HG03571 (cell line): ENCODE measurements at regions not wholly inside any gene's neighbourhood (a gene's known extent, or its start where the extent isn't known, plus 50 kb on each side); places are given as distances from the start of the nearest gene placed in this dataset.

Source experiments
- ATAC-seq: cut with Tn5 transposase; IDR thresholded peaks from one replicate; pipeline ENCODE4 v1.9.1; 2021; ENCODE audit not compliant: unreplicated experiment

DNA sequence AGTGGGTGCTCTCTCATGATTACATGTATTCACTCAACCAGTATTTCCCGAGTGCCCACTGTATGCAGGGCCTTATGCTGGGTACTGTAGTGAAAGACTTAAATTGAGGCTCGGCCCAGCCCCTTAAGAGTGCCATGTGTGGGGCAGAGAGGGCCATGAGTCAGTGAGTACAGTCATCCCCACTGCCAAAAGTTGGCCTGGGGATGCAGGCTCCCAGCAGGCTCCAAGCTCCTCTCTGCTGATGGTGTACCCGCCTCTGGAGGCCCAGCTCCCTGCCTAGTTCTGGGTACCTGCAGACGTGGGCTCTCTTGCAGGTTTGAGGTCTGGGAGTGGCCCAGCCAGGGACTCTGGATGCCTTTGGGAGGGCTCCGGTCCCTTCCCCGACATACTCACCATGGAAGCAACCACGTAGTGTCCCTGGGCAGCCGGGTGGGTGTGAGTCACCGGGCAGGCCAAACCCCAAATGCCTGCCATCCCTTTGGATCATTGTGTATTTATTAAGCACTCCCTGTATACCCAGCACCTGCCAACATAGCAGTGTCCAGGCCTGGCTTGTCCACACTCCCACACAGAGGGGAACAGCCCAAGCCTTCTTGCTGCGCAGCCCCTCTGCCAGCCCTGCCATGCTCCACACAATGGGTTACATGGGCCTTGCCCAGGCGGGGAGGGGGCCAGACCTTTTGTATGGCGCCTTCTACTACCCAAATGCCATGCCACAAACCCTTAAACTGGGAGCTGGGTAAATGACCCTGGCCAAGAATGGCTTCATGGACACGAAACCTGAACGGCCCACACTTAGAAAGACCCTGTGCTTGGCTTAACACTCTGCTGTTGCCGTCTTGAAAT, 153.6 kb downstream of the VEGFA start:
- no peak for ATAC-seq

DNA sequence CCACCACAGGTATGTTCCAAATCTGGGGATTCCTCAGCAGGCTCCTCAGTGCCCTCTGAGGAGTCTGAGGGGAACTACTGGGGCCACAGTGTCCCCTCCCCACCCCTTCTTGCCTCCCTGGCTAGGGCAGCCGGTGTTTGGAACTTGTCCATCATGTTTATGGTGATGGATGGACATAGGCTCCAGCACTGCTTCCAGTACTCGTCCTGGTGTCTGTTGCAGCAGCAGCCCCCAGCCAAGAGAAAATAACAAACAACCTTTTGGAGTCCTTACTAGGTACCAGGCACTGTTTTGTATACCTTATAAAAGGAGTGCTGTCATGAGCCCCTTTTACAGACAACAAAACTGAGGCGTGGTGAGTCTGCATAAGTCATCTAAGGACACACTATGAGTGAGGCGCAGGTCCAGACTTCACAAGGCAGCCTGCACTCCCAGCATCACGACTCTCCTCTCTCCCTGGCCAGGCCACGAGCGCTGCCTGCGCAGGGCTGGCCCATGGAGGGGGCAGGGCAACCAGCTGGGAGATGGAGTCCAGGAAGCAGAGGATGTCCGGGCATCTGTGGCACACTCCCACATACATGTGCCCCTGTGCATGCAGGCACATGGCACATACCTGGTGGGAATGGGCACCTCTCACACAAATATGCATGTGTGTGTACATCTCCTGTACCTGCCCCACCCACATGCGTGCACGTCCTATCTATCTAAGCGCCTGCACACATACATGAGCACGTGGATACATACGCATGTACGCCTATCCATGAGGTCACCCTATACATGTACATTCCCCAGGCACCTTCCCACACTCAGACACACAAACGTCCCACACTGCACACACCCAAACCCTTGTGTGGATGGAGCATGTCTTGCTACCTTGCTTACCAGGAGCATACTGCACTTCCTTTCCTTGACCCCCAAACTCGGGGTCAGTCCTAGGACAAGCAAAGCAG, 152.7 kb downstream of the VEGFA start:
- no peak for ATAC-seq

DNA sequence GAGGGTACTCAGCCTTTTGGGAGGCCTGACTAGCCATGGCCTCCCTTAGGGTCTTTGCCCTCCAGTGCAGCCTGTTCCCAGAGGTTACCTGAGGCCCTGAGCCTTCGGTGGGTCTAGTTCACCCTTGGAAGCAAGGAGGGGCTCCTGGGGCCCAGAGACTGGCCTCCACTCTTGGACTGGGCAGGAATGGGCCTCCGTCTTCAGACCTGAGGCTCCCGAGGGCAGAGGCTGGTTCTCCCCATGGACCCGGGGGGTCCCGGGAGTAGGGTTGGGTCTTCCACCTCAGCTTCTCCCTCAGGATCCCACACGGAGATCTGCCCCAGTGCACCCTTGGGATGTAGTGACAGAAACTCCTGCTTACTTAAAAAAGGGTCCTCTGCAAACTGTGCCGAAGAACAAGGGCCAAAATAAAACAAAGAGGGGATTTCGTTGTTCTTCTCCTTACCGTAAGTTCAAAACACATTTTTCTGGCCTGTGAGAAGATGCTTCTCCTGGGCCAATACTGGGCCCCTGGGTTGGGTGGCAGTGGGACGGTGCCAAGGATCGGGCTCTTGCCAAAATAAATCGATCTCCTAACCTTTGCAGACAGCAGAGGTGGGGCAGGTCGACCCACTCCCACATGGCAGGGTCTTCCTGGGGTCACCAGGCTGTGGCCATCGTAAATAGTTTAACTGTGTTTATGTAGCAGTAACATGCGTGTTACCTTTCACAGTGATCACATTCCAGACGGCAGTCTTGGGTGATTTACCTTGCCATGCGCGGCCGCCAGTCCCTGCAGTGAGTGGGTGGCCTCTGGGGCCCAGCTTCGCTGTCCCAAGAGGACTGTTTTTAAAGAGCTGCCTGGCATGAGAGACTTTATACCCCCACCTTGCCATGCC, 151.8 kb downstream of the VEGFA start:
- ATAC-seq, result no peak

DNA sequence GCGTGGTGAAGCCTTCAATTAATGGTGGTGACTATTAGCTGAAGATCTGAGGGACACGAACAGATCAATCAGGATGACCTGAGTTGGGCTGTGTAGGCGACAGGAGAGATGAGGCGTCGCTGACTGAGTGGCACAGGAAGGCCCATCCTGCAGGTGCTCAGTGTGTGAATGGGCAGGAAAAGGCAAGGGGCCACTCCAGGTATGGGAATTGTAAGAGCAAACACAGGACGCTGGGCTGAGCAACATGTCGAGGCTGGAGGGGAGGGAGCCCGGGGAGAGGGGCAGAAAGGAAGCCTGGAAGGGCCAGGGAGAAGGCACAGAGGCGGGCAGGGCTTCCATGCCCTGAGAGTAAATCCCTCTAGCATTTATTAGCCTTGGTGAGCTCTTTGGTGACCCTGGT, 151.0 kb downstream of the VEGFA start:
- ATAC-seq, result no peak

DNA sequence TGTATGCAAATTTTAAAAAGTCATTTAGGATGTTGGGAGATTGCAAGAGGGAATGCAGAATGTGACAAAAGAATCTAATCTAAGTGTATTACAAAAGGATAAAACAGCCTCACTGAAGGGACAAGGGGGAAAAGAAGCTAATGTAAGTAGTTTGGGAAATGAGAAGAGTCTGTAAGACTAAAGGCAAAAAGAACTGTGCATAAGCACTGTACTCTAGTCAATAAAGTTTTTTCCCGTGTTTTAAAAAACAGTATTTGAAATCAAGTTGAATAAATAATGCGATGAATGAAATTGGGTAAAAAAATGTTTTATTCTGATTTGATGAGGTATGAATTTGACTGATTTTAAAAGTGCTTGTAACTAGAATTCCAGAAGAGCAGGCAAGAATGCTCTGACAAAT, 149.8 kb downstream of the VEGFA start:
- no peak for ATAC-seq

DNA sequence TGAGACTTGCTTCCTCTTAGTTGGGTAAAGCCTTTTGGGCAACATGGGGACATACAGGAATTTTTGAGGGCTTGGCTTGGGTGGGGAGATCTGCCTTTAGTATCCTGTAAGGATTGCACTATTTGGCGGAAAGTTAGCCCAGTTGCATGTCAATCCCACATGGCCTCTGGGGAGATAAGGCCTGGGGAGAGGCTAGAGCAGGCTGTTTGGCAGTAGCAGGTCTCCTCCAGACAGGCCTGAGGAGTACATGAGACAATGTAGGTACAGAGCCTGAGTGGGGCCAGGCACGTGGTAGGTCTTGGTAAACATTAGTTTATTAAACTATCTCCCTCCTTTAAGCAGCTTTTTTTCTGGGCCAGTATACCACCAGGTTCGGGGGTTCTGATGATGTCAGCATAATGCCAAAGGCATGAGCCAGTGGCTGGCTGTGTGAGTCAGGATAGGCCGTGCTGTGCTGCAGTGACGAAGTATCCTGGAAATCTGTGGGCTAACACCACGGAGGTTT, 147.9 kb downstream of the VEGFA start:
- no peak for ATAC-seq

DNA sequence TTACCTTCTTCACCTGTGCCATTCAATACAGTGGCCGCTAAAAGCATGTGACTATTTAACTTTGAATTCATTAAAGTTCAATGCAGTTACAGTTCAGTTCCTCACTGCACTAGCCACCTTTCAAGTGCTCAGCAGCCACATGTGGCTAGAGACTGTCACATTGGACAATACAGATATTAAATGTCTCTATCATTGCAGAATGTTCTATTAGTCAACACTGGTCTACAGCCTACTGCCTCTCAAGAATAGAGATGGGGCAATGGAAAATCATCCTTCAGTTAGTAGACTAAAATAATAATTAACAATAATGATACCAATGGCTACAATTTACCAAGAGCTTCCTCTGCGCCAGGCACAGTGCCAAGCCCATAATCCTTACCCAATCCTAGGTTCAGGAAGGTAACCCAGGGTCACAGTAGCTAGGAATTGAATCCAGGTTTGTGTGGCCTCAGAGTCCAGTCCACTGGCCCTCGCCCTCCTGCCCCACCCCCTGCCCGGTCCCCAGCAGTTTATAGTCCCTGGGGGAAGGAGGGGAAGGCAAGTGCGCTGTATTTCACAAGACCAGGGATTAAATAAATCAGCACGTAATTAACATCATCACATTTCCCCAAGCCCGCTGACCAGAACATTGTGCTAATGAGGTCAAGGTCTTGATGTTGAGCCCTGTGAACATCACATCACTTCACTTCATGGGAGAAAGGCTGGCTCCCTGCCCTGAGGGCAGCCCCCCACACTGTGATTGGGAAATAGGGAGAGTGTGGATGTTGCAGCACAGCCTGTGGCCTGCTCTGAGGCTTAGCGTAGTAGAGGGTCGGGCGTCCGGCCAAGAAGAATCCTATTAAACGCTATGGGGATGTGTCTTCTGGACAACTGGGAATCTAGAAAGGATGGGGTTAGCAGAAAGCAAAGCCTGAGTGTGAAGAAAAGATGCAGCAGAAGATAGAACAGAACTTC, 147.2 kb downstream of the VEGFA start:
- ATAC-seq, result no peak

DNA sequence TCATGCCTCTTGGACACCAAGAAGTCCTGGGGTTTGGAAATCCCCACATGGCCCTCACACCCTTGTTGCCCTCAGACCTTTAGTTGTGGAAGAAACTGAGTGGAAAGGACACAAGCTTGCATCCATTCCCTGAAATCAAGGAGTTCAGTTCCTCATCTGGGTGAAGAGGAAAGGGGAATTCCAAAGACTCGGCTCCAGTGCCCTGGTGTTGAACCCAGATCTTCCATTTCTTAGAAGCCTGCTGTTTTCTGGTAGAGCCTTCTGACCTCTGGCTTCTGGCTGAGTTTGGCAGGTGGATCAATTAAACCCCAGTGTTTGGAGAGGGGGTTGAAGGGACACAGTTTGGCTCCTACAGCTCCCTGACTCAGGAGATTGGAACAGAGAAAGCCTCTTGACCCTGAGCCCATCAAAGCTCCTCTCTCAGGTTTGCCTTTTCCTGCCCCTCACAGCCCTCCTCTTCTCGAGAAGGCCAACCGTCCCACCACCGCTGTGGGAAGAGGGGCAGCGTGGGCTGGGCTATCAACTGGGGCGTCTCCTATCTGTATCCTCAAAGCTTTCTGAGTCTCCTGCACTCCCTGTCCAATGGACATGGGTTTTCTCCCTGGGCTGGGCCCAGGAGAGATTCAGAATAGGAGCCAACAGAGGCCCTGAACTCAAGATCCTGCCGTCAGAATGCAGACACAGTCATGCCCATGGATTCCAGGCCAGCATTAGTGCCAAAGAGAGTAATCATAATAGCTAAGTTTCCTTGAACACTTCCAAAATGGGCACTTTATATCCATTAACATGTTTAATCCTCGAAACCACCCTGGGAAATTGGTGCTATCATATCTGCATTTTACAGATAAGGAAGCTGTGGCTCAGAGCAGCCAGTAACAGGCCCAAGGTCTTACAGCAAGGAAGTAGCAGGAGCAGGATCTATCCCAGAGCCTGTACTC, 146.2 kb downstream of the VEGFA start:
- no peak for ATAC-seq

DNA sequence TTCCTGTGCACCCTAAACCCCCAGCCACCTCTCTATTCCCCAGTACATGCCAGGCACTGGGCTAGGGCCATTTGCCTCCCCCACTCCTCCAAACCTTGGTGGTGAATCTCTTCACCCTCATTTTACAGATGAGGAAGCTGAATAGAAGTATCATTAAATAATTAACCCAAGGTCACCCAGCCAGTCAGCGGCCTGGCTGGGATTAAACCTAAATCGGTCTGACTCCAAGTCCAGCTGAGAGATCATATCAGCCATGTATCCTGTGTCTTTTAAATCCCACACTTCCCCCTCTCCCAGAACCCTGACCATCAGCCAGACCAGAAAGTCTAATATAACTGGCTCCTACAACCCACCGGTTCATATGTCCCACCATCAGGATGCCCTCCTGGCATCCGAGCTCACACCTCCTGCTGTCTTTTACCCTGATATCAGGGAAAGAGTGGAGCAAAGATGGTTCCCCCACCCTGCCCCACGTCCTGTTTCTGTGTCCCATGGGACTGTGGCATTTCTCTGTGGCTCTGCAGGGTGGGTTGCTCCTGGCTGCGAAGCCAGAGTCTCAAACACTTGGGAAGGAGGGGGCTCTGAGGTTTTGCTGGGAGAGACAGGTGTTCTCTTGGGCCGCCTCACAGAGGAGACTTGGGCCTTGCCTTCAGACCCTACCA, 145.3 kb downstream of the VEGFA start:
- ATAC-seq, result no peak

DNA sequence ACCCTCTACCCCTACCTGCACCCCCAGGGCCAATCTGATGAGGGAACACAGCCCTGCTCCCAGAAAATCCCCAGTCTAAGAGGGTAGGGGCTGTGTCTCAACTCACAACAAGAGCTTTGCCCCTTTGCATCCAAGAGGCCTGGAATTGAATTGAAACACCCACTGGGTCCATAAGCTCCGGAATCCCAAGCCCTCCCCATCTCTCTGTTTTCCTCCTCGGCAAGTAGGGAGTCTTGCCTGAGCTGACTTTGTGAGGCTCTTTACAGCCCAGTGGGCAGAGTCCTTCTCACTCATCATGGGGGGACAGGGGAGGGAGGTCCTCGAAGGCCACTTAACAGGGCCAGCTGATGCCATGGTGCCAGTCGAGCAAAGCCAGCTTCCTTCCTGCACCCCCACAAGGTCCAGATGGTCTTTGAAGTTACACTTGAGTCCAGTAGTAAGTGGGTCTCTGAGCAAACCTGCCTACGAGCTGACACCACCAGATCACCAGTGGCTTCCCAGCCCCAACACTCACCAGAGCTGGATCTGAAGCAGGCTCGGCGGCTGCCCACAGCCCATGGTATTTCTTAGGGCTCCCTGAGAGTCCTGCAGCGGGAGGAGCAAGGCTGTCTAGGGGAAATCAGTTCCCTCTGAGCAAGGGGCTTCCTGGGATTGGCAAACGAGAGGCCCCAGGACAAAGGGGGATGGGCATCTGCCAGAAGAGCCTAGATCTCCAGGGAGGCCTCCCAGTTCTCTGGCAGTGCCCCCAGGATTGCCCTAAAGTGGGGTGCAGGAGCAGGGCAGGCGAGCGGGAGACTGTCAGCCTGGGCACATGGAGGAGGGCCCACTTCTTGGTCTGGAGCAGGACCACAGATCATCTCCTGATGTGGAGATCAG, 144.5 kb downstream of the VEGFA start:
- ATAC-seq, result no peak

DNA sequence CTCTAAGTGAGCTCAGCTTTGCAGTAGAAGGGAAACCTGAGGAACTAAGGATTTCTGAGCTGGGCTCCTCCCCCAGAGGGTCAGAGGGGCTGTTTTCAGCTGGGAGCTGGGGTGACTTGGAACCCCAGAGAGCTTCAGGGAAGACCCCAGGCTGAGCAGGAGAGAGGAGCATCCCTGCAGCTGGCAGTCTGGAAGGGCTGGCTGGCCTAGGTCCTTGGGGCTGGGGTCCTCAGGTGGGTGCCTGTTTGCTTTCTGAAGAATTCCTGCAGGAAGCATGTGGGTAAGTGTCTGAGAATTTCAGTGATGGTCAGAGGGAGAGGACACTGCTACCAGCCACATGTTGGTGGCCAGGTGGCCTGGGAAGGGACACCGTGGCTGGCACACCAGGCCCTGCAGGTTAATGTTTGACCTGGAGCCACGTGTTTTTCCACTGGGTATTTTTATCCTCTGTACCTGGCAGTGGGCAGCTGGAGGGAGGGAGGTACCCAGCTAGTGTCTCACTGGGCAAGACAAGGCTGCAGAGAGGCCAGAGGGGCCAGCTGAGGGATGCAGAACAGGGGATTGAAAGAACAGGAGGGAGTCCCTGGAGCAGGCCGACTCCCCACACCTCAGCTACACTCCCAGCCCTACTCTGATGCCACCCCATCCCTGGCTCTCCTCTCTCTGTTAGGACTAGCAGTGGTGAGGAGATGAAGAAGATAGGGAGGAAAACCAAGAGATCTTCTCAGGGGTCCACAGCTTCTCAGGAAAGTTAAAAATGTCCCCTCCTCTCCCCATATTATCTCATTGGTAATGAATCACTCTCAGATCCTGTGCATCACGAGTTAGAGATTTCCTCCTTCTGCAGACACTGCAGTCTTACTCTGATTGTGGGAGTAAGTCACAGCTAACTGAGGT, 143.6 kb downstream of the VEGFA start:
- ATAC-seq, result no peak

DNA sequence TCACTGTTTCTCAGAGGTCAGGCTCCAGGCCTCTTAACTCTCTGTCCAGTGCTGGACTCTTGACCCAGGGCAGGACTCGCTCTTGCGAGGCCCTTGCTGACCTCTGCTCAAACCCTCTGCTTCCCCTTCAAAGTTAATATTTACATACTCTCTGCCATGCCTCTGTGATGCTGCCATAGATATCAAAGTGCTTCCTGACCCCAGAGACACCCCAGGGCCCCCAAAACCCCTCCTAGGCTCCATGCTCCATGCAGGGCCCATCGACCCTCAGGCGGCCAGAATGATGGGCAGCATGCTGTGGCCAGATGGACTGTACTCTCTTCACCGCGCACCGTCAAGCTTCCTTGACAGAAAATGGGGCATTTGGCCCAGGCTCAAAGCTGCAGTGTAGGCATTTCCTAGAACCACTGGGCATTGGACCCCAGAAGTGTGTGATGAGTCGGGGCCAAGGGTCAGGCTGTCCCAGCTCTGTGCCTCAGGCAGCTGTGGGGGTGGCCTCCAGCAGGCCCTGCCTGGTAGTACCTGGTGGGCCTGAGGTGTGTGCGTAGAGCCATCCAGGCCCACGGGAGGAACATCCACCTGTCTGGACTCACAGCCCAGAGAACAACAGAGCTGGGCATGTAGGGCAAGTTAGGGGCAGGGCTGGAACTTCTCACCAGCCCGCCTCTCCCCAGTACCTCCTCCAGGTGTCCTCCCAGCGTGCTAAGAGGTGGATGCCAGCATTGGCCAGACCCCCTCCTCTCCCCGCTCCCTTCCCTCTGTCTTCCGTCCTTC, 142.8 kb downstream of the VEGFA start:
- no peak for ATAC-seq

DNA sequence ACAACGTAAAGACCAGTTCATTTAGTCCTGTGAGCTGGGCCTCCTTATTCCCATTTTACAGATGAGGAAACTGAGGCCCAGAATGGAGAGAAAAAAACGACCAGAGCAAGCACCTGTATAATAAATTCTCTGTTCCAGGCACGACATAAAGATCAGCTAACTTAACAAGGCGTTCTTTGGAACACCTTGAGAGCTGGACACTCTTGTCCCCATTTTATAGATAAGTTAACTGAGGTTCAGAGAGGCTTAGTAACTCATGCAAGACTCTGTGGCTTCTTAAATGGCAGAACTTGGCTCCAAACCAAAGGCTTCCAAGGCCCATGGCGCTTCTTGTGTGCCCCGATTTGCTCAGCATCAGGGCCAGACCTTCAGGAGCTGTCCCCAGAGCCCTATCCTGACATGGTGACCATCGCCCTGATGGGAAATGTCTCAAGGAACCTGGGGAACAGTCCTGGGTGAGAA, 142.1 kb downstream of the VEGFA start:
- ATAC-seq, result no peak

DNA sequence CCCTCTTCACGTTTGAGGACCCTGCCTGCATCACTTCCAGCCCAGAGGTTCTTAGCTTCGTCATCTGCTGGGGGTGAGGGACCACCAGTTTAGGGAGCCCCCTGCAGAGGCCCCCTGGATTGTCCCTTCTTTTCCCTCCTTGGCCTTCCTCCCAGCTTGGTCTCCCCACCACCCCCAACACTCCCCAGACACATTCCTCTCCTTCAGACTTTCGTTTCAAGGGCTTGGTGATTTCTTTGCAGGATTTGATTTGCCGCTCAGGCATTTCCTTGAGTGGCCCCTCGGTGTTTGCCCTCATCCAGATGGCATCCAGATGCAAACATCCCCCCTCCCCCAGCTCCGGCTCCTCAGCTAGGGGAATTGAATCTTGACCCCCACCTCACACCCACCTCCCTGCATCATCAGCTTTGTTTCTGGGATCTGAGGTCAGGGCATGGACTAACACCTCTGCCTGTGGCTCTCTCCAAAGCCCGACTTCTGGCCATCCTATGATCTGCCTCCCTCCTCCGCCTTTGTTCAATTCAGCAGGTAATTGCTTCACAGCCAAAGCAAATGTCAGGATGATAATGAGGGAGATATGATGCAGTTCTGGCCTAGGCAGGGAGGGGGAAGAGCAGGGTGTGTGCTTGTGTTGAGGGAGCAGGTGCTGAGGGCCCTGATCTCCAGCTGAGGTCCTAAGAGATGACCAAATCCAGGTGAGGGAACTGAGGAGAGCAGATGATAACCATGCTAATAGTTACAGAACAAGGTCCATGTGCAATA, 141.5 kb downstream of the VEGFA start:
- ATAC-seq, result no peak
